Activated T-helper 17 cell treated with anti-CD3 and anti-CD28 coated beads, Interleukin-2, amount 50 U/mL, for 72 hours (primary cell): ENCODE measurements at regions not wholly inside any gene's neighbourhood (a gene's known extent, or its start where the extent isn't known, plus 50 kb on each side); places are given as distances from the start of the nearest gene placed in this dataset.

Source experiments
- ATAC-seq: fragments of 150-1000 bp; cut with Tn5 transposase; replicated peaks from 2 replicates; pipeline ENCODE4 v1.10.0; 2021; ENCODE audit warnings: mild to moderate bottlenecking, moderate library complexity
- H3K27ac Mint-ChIP-seq: one replicate; pipeline ENCODE4 v1.8.0; 2022; ENCODE audit warnings: mixed read lengths
- H3K27me3 Mint-ChIP-seq: one replicate; pipeline ENCODE4 v1.8.0; 2022; ENCODE audit warnings: mixed read lengths
- H3K36me3 Mint-ChIP-seq: one replicate; pipeline ENCODE4 v1.8.0; 2022; ENCODE audit warnings: low read depth, mild to moderate bottlenecking, mixed read lengths
- H3K4me1 Mint-ChIP-seq: one replicate; pipeline ENCODE4 v1.8.0; 2022; ENCODE audit warnings: mixed read lengths
- H3K4me3 Mint-ChIP-seq: one replicate; pipeline ENCODE4 v1.8.0; 2022; ENCODE audit warnings: mild to moderate bottlenecking, mixed read lengths
- H3K9me3 Mint-ChIP-seq: one replicate; pipeline ENCODE4 v1.8.0; 2022; ENCODE audit warnings: mixed read lengths

DNA sequence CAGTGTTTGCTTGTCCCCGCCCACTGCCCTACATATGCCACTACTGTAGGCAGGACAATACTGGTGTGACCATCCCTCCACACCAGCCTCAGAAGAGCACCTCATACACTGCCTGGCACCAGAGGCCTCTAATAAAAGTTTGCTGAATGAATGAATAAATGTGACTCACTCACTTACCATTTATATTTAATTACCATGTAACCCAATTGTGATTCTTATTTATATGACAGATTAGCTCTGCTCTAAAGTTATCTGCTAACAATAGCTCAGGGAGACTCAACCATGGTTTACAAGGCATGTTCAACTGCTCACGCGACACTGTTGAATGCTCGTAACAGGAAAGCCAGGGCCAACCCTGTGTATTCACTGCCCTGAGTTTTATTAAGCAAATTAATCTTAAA lies 66.0 kb upstream of the DOCK9 start:
- Mint-ChIP-seq H3K27me3 (no peaks in the 10 kb centered on the region), H3K4me1 (peaks cover 52% of the 10 kb centered on the region), H3K27ac (peak overlapping the region; percentile 17), H3K9me3 (no peaks in the 10 kb centered on the region), H3K4me3 (peak overlapping the region; percentile 81), H3K36me3 (no peaks in the 10 kb centered on the region)
- no peak for ATAC-seq

DNA sequence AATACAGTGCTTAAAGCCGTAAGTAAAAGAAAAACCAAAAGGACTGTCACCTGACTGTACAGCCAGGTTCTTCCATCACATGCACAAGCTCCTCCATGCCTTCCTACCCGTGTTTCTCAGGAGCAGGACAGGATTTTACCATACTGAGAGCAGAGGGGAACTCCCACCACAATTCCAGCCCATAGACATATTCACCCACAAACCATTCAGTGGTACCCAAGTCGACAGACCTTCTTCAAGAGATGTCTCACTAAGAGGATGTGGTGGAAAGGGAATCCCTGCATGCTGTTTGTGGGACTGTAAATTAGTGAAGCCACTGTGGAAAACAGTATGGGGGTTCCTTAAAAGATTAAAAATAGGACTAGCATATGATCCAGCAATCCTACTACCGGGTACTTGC lies 66.9 kb upstream of the DOCK9 start:
- peak overlapping the region; percentile 81 for H3K4me3 Mint-ChIP-seq
- ATAC-seq, result peak; percentile 46
- no peaks in the 10 kb centered on the region for H3K36me3 Mint-ChIP-seq

GRCh38 chr13:99045396-99045795 lies 67.5 kb upstream of the DOCK9 start:
- H3K27me3 Mint-ChIP-seq, result no peaks in the 10 kb centered on the region
- peak overlapping the region; percentile 64 for H3K27ac Mint-ChIP-seq
- H3K4me3 Mint-ChIP-seq, result peak overlapping the region; percentile 81
- no peak for ATAC-seq
- H3K36me3 Mint-ChIP-seq, result no peaks in the 10 kb centered on the region
- no peaks in the 10 kb centered on the region for H3K9me3 Mint-ChIP-seq
- H3K4me1 Mint-ChIP-seq, result peaks cover 63% of the 10 kb centered on the region

More for the DNA sequence above, 66.9 kb upstream of the DOCK9 start:
- Mint-ChIP-seq H3K27me3 (no peaks in the 10 kb centered on the region), H3K9me3 (no peaks in the 10 kb centered on the region), H3K4me1 (peaks cover 57% of the 10 kb centered on the region), H3K27ac (peak overlapping the region; percentile 64)

DNA sequence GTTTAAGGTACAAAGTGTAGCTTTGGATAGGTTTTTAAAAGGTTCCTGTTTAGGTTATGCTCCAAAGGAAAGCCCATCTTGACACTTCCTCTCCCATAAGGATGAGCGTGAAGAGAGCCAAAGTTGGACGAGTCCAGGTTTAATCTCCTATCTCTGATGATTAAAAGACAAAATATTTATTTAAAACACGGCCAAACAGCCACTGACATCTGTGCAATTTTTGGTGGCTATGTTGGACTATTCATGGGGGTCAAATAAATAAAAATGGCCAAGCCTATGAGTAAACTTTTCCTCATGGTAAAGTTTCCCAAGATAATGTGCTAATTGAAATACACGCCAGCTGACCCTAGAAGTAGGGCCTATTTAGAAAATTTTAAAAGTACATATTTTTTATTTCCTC lies 69.0 kb upstream of the DOCK9 start:
- Mint-ChIP-seq H3K4me1 (peaks cover 68% of the 10 kb centered on the region), H3K4me3 (peak overlapping the region; percentile 81), H3K27me3 (no peaks in the 10 kb centered on the region), H3K27ac (peak overlapping the region; percentile 64), H3K36me3 (no peaks in the 10 kb centered on the region), H3K9me3 (no peaks in the 10 kb centered on the region)
- no peak for ATAC-seq

DNA sequence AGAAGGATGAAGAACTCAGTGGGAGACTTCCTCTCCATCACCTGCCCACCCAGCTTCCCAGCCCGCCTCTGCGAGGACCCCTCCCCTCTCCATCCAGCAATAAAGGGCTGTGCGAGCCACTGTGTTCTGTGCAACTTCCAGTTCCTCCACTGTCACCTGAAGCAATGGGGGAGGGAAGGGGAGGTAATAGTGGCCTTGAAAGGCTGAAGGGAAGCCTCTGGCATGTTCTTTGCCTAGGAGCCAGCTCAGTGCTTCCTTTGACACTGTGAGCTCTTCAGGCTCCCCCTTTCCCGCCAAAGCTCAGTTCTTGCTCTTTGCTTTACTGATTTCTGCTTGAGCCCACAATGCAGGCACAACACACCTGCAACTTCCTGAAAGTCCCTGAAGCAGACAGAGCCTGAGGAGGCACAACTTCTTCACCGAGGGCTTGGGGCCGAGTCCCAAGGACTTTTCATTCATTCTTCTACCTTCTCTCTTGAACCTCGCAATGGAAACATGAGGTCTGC lies 73.2 kb upstream of the DOCK9 start:
- H3K27me3 Mint-ChIP-seq, result no peaks in the 10 kb centered on the region
- H3K36me3 Mint-ChIP-seq, result peaks cover 5% of the 10 kb centered on the region
- H3K4me1 Mint-ChIP-seq, result peaks cover 74% of the 10 kb centered on the region
- no peaks in the 10 kb centered on the region for H3K9me3 Mint-ChIP-seq
- peak overlapping the region; percentile 81 for H3K4me3 Mint-ChIP-seq
- H3K27ac Mint-ChIP-seq, result peak overlapping the region; percentile 85
- no peak for ATAC-seq

DNA sequence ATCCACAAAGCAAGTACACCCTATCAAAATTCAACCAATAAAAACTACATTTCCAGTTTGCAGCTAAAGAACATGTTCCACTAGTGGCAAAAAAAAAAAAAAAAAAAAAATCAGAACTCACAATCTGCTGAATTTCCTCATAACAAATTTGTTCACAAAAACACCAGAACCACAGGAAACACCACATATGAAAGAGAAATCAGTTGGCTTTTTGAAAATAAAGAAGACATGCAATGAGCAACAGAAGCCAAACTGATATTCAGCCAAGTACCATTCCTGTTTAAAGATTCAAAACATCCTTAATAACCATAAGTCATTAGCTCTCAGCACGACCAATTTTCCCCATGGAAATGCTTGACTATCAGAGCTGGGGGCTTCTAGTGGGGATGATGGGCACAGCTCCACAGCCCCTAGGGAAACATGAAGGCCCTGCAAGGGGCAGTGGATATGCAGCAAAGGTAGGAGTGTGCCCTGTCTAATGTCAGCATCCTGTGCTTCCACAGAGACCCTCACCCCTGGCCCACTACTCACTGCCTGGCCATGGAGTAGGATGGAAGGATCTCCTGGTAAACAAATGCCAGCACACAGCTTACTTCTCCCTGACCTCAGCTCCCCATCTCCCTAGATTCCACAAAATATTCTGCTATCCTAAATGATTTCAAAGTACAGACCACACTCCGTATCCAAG lies 74.0 kb upstream of the DOCK9 start:
- ATAC-seq, result peak; percentile 19
- H3K9me3 Mint-ChIP-seq, result no peaks in the 10 kb centered on the region
- peaks cover 70% of the 10 kb centered on the region for H3K4me1 Mint-ChIP-seq
- H3K27ac Mint-ChIP-seq, result peak overlapping the region; percentile 85
- H3K4me3 Mint-ChIP-seq, result peak overlapping the region; percentile 81
- H3K36me3 Mint-ChIP-seq, result peaks cover 5% of the 10 kb centered on the region
- H3K27me3 Mint-ChIP-seq, result no peaks in the 10 kb centered on the region

GRCh38 chr13:99053636-99054233 lies 75.9 kb upstream of the DOCK9 start:
- H3K36me3 Mint-ChIP-seq, result peaks cover 5% of the 10 kb centered on the region
- ATAC-seq, result no peak
- peak overlapping the region; percentile 69 for H3K27ac Mint-ChIP-seq
- no peaks in the 10 kb centered on the region for H3K27me3 Mint-ChIP-seq
- peaks cover 68% of the 10 kb centered on the region for H3K4me1 Mint-ChIP-seq
- peak overlapping the region; percentile 73 for H3K4me3 Mint-ChIP-seq
- no peaks in the 10 kb centered on the region for H3K9me3 Mint-ChIP-seq

DNA sequence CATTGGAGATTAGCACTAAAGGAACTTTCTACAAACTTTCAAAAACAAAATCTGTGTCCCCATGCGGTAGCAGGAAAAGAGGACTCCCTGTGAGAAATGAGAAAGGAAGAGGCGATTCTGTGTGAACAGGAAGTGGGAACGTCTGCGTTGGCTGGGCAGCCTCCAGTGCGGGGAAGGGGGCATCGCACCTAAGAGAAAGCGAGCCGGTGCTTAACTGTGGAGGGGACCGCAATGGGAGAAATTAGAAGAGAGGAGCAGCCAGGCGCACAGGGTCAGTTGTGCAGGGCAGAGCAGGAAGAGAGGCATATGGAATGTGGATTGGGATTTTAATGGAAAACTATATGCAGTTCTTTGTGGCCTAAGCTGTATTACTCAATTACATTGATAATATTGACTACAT lies 77.4 kb upstream of the DOCK9 start:
- Mint-ChIP-seq H3K36me3 (peaks cover 5% of the 10 kb centered on the region), H3K27ac (peak overlapping the region; percentile 69), H3K27me3 (no peaks in the 10 kb centered on the region), H3K4me1 (peaks cover 68% of the 10 kb centered on the region), H3K4me3 (peak overlapping the region; percentile 73), H3K9me3 (no peaks in the 10 kb centered on the region)
- peak; percentile 19 for ATAC-seq

GRCh38 chr13:99055735-99056134 lies 77.9 kb upstream of the DOCK9 start:
- Mint-ChIP-seq H3K4me1 (peaks cover 63% of the 10 kb centered on the region), H3K27me3 (no peaks in the 10 kb centered on the region), H3K9me3 (no peaks in the 10 kb centered on the region), H3K36me3 (peaks cover 5% of the 10 kb centered on the region), H3K4me3 (peak overlapping the region; percentile 73), H3K27ac (no peak overlapping the region)
- no peak for ATAC-seq

- H3K36me3 Mint-ChIP-seq, result peaks cover 5% of the 10 kb centered on the region
- H3K4me3 Mint-ChIP-seq, result no peak overlapping the region
- no peak overlapping the region for H3K27ac Mint-ChIP-seq
- H3K27me3 Mint-ChIP-seq, result no peaks in the 10 kb centered on the region
- no peaks in the 10 kb centered on the region for H3K9me3 Mint-ChIP-seq
- peaks cover 59% of the 10 kb centered on the region for H3K4me1 Mint-ChIP-seq
- ATAC-seq, result no peak
Observed at GRCh38 chr13:99056381-99057014, 78.6 kb upstream of the DOCK9 start.

DNA sequence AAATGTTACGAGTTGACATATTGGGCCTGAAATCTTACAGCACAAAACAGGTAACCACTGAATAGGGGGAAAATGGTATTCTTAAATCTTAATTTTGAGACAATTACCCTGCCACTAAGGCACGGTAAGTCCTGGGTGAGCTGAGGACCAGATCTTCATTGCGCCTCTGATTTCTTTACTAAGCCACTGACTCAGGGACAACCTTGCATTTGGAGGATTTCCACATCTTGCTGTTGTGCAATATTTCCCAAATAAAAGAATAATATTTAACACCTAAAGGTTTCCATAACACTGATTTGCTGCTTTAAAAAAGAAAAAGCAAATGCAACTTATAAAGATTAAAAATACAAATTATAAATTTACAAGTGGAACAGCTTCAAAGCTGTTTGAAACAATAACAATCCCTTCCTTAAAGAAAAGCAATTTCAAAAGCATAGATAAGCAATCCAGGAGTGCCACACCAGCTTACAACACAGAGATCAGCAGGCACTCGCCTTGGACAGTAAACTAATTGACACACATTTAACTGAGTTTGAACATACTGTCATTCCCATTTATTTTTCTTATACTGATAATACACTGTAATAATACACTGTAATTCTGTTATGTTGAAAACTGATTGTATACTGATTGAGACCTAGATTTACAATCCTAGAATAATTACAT lies 79.6 kb upstream of the DOCK9 start:
- Mint-ChIP-seq H3K27me3 (no peaks in the 10 kb centered on the region), H3K4me1 (peaks cover 52% of the 10 kb centered on the region), H3K9me3 (no peaks in the 10 kb centered on the region), H3K27ac (no peak overlapping the region), H3K36me3 (peaks cover 5% of the 10 kb centered on the region), H3K4me3 (no peak overlapping the region)
- ATAC-seq, result no peak

DNA sequence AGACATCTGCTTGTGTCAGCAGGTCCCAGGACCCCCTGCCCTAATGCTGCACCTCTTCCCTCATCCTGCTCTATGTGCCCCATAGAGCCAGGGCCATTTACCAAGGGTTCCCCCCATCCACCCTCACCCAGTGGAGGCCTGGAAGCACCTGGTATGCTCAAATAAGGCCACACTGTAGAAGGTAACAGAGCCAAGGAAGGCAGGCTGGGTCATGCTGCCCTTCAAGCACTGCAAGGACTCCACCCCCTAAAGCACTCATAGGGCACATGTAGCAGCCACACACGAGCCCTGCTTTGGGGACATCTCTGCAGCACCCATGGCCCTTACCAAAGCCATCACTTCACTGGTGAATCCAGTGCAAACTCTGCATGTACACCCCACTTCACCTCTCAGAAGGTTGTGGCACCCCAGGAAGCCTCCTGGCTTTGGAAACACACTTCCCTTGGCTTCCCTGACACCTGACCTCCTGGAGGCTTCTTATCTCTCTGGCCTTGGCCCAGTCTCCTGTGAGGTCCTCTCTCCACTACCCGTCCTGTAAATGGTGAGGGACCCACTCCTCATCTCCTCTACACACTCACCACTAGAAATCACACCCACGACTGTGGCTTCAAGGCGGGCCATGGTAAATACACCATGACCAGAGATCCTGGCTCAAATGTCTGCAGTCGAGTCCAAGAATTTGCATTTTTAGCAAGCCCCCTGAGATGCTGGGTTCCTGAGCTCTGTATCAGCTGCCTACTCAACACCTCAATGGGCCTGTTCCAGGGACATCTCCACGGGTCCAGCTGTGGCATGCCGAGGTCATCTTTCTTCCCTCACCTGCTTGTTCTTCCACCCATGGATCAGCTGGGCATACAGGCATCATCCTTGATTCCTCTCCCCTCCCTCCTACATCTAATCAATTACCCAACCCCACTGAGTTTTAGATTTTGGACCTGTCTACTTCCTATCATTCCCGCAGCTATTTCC lies 80.9 kb upstream of the DOCK9 start:
- Mint-ChIP-seq H3K27me3 (no peaks in the 10 kb centered on the region), H3K27ac (no peak overlapping the region), H3K9me3 (no peaks in the 10 kb centered on the region), H3K4me3 (no peak overlapping the region), H3K4me1 (peaks cover 55% of the 10 kb centered on the region), H3K36me3 (no peaks in the 10 kb centered on the region)
- ATAC-seq, result peak; percentile 8

GRCh38 chr13:99059498-99060075 lies 81.7 kb upstream of the DOCK9 start:
- no peak overlapping the region for H3K4me3 Mint-ChIP-seq
- ATAC-seq, result no peak
- no peaks in the 10 kb centered on the region for H3K36me3 Mint-ChIP-seq
- no peaks in the 10 kb centered on the region for H3K9me3 Mint-ChIP-seq
- peaks cover 52% of the 10 kb centered on the region for H3K4me1 Mint-ChIP-seq
- H3K27ac Mint-ChIP-seq, result no peak overlapping the region
- no peaks in the 10 kb centered on the region for H3K27me3 Mint-ChIP-seq
